A549 (cell line): ENCODE measurements at regions not wholly inside any gene's neighbourhood (a gene's known extent, or its start where the extent isn't known, plus 50 kb on each side); places are given as distances from the start of the nearest gene placed in this dataset.

Source experiments
- ATAC-seq, 2 experiments: fragments of 200-7000 bp in 1 of 2; fragments of >200 bp in 1 of 2; cut with Nextera tagmentation in 1 of 2; cut with Tn5 transposase in 1 of 2; 3 replicates each; pipeline versions ENCODE4 v1.8.0 to v1.9.1; 2018 to 2020; ENCODE audit warnings: mild to moderate bottlenecking in 1 of 2, moderate library complexity in 1 of 2
- CTCF ChIA-PET: fragments of 300-600 bp; sonication (Branson Sonifier 250); formaldehyde crosslinking; extraction: SDS; loops from one replicate; lab custom pipeline; 2021; ENCODE audit warnings: antibody characterized with exemption, inconsistent platforms; lab: Yijun Ruan, JAX
- POLR2A ChIA-PET: fragments of 350-600 bp; formaldehyde crosslinking; extraction: SDS; loops from one replicate; lab custom pipeline; 2021; ENCODE audit warnings: antibody characterized with exemption, inconsistent platforms; lab: Yijun Ruan, JAX
- DNase-seq, 2 experiments: peaks; one replicate each; pipeline versions ENCODE4 v3.0.0 to v3.0.0-alpha.2; 2011 to 2016; ENCODE audit warnings: low read depth in 1 of 2, low spot score in 1 of 2
- FAIRE-seq: peaks from 2 replicates; lab custom pipeline; 2011; peaks lifted over from hg19 to GRCh38; lab: Jason Lieb, UNC
- H3K27ac ChIP-seq, 2 experiments: fragments of >200 bp; sonication (Bioruptor Twin); formaldehyde crosslinking; 3 replicates each; pipeline ENCODE4 v1.5.1; 2016 to 2017
- H3K4me1 ChIP-seq: fragments of >200 bp; sonication (Bioruptor Twin); formaldehyde crosslinking; 3 replicates; pipeline ENCODE4 v1.6.1; 2016
- H3K4me2 ChIP-seq: fragments of >200 bp; sonication (Bioruptor Twin); formaldehyde crosslinking; 3 replicates; pipeline ENCODE4 v1.6.1; 2016
- H3K4me3 ChIP-seq: fragments of >200 bp; sonication (Bioruptor Twin); formaldehyde crosslinking; 3 replicates; pipeline ENCODE4 v1.5.1; 2016
- H3K9me3 ChIP-seq: fragments of >200 bp; sonication (Bioruptor Twin); formaldehyde crosslinking; 3 replicates; pipeline ENCODE4 v1.6.1; 2016
- CBX2 ChIP-seq: fragments of 200-600 bp; sonication (generic); IDR thresholded peaks from 2 replicates; pipeline ENCODE4 v1.6.1; 2016; ENCODE audit warnings: low read depth, mild to moderate bottlenecking, borderline replicate concordance
- CHD2 ChIP-seq: fragments of 150-350 bp; IDR thresholded peaks from 2 replicates; pipeline ENCODE4 v1.6.1; 2014; ENCODE audit warnings: low read length; ENCODE audit not compliant: partially characterized antibody
- CHD4 ChIP-seq: fragments of 200-600 bp; sonication (generic); IDR thresholded peaks from 2 replicates; pipeline ENCODE4 v1.6.1; 2016; ENCODE audit warnings: antibody characterized with exemption, mild to moderate bottlenecking, borderline replicate concordance
- EP300 ChIP-seq, 2 experiments: fragments of >200 bp; sonication (Bioruptor Twin); formaldehyde crosslinking; IDR thresholded peaks; 2 replicates in 1 of 2; 3 replicates in 1 of 2; pipeline ENCODE4 v1.6.1; 2016 to 2017
- FOSL2 ChIP-seq, 2 experiments: fragments of 450-650 bp in 1 of 2; fragments of >200 bp in 1 of 2; sonication (Bioruptor Twin) in 1 of 2; formaldehyde crosslinking; IDR thresholded peaks; 2 replicates each; pipeline versions ENCODE4 v1.5.0 to v1.6.1; 2016 to 2020; ENCODE audit warnings: mild to moderate bottlenecking in 1 of 2, moderate library complexity in 1 of 2
- MAZ ChIP-seq: fragments of 150-350 bp; IDR thresholded peaks from 2 replicates; pipeline ENCODE4 v1.6.1; 2014; ENCODE audit warnings: antibody characterized with exemption, low read depth, low read length, borderline replicate concordance
- NFE2L2 ChIP-seq: fragments of 150-350 bp; conservative IDR thresholded peaks from 2 replicates; pipeline ENCODE4 v1.6.1; 2014; ENCODE audit warnings: low read length
- NPAS2 ChIP-seq: fragments of 250-450 bp; sonication (Bioruptor Pico); IDR thresholded peaks from 2 replicates; pipeline ENCODE4 v1.8.0; 2022; ENCODE audit warnings: mild to moderate bottlenecking, moderate library complexity, borderline replicate concordance
- POLR2AphosphoS2 ChIP-seq: conservative IDR thresholded peaks from 2 replicates; pipeline ENCODE4 v1.6.1; 2012; ENCODE audit warnings: low read length, improper control_type of control experiment, inconsistent platforms
- TFCP2L1 ChIP-seq: fragments of 250-450 bp; sonication (Bioruptor Pico); IDR thresholded peaks from 2 replicates; pipeline ENCODE4 v1.5.0; 2021; ENCODE audit warnings: mild to moderate bottlenecking
- ZFP36 ChIP-seq: fragments of 450-650 bp; IDR thresholded peaks from 2 replicates; pipeline ENCODE4 v1.6.1; 2014; ENCODE audit warnings: borderline replicate concordance; ENCODE audit not compliant: partially characterized antibody
- WGBS: methylation state at CpG from one replicate; pipeline ENCODE4 v1.1.6; 2017; ENCODE audit errors: missing lambda C conversion rate; 5-methylcytosine and 5-hydroxymethylcytosine counted together
- TF ChIP-seq, protein P1 (sequence below): fragments of 250-450 bp; sonication (Bioruptor Pico); IDR thresholded peaks from 2 replicates; pipeline ENCODE4 v1.5.0; 2021; ENCODE audit warnings: mild to moderate bottlenecking, moderate library complexity, borderline replicate concordance
- TF ChIP-seq, protein P2 (sequence below): fragments of 450-650 bp; IDR thresholded peaks from 2 replicates; pipeline ENCODE4 v1.6.1; 2014; ENCODE audit warnings: antibody characterized with exemption
- TF ChIP-seq, protein P3 (sequence below): IDR thresholded peaks from 2 replicates; pipeline ENCODE4 v1.6.1; 2012; ENCODE audit warnings: low read depth, borderline replicate concordance
- TF ChIP-seq, protein P4 (sequence below): fragments of 150-350 bp; IDR thresholded peaks from 2 replicates; pipeline ENCODE4 v1.6.1; 2014; ENCODE audit warnings: low read depth, mild to moderate bottlenecking, low read length
- TF ChIP-seq, protein P5 (sequence below): fragments of 200-600 bp; sonication (generic); IDR thresholded peaks from 2 replicates; pipeline ENCODE4 v1.6.1; 2016; ENCODE audit warnings: antibody characterized with exemption, mild to moderate bottlenecking, moderate library complexity
- TF ChIP-seq, protein P6 (sequence below): IDR thresholded peaks from 2 replicates; pipeline ENCODE4 v1.6.1; 2012
- TF ChIP-seq, protein P7 (sequence below): IDR thresholded peaks from 2 replicates; pipeline ENCODE4 v1.6.1; 2012
- TF ChIP-seq, protein P8 (sequence below): fragments of >200 bp; sonication (Bioruptor Twin); formaldehyde crosslinking; IDR thresholded peaks from 2 replicates; pipeline ENCODE4 v1.6.1; 2016

DNA sequence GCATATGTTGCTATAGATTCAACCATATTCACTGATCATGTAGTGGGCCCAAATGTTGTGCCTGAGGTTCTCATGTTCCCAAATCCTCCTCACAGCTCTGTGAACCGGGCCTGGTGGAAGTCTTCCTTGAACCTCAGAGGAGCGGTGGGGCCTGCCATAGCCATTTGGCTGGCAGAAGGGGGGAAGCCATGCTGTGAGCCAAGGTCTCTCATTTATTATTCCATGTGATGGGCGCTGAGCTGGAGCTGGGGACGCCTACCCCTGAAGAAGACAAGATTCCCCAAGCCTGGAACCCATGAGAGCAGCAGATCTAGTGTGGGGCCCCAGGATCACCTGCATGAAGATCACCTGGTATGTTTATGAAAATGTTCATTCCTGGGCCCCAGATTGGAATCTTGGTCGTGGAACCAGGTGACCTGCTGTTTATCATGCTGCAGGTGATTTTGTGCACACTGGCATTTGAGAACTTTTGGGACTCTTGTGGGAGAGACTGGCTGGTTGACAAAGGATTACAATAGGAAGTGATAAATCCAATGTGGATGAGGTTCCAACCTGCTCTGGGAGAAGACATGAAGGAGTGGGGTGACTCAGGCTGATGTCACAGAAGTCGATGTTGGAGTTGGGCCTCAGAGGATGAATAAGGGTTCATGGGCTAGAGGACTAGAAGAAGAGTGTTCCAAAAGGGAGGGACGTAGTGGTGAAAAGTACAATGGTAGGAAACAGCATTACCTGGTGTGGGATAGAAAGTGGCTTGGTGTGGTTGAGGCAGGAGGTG, 102.1 kb downstream of the ASB7 start (continued):
- TF ChIP-seq, protein P1, sequence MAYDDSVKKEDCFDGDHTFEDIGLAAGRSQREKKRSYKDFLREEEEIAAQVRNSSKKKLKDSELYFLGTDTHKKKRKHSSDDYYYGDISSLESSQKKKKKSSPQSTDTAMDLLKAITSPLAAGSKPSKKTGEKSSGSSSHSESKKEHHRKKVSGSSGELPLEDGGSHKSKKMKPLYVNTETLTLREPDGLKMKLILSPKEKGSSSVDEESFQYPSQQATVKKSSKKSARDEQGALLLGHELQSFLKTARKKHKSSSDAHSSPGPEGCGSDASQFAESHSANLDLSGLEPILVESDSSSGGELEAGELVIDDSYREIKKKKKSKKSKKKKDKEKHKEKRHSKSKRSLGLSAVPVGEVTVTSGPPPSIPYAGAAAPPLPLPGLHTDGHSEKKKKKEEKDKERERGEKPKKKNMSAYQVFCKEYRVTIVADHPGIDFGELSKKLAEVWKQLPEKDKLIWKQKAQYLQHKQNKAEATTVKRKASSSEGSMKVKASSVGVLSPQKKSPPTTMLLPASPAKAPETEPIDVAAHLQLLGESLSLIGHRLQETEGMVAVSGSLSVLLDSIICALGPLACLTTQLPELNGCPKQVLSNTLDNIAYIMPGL (CRISPR knock-in tag): no peak

DNA sequence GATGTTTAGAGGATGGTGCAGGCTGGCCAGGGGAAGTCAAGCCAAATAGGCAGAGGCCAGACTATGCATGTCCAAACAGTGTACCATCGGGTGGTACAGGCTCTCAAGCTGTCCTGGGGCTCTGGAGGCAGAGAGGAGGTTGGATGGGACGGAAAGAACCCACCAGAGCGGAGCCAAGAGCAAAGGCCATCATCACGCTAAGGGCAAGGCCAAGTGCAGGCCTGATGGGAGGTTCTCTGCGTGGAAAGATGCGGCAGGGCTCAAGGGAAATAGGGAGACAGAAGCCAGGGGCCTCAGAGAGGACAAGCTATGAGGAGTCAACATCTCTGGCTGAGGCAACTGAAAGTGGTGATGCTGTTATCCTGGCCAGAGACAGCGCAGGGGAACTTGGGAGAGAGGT, 102.7 kb downstream of the ASB7 start:
- no peaks in the 10 kb centered on the region for H3K4me1 ChIP-seq
- 80% methylated on average over 7 of the region's 7 CpGs for WGBS
- ChIA-PET CTCF (interaction anchor here (1.6 to 1.7 kb wide), 2 partner anchors 14 to 16 kb away, joined by 6 read pairs; no protein-coding TSS in a partner anchor), POLR2A (no interaction called here)
- peak overlapping the region in 1 of 2 experiments; percentile 39; a peak in 1 of 6 replicates for H3K27ac ChIP-seq
- no peak overlapping the region for H3K4me3 ChIP-seq
- TF ChIP-seq TFCP2L1 (no peak), CHD4 (no peak)
- H3K4me2 ChIP-seq: no peak overlapping the region
- H3K9me3 ChIP-seq: no peaks in the 10 kb centered on the region
- ATAC-seq (peak in 1 of 2 experiments; percentile 37; a peak in 2 of 6 replicates), DNase-seq (no peak), FAIRE-seq (no peak)

DNA sequence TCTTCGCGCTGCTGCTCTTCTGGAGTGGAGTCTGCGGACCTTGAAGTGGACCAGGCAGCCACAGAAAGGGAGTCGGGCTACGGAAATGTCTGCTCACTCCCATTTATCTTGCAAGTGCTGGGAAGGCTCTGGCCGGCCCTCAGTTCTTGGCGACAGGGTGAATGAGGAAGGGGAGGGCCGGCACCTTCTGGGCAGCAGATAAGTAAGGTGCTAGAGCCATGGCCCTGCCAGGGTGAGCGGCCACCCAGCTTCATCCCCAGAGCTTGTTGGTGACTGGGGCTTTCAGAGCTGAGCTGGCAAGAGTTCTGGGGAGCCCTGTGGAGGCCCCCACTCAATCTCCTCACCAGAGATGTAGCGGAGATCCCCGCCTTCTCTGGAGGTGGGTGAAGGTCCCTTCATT, 103.5 kb downstream of the ASB7 start:
- POLR2A ChIA-PET: no interaction called here
- Histone ChIP-seq H3K27ac (no peak overlapping the region), H3K9me3 (no peaks in the 10 kb centered on the region), H3K4me2 (no peak overlapping the region)
- no peak for DNase-seq
- ATAC-seq: no peak
- no peak for FAIRE-seq
- TF ChIP-seq, protein P2, sequence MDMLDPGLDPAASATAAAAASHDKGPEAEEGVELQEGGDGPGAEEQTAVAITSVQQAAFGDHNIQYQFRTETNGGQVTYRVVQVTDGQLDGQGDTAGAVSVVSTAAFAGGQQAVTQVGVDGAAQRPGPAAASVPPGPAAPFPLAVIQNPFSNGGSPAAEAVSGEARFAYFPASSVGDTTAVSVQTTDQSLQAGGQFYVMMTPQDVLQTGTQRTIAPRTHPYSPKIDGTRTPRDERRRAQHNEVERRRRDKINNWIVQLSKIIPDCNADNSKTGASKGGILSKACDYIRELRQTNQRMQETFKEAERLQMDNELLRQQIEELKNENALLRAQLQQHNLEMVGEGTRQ: no peak
- TF ChIP-seq, protein P3, sequence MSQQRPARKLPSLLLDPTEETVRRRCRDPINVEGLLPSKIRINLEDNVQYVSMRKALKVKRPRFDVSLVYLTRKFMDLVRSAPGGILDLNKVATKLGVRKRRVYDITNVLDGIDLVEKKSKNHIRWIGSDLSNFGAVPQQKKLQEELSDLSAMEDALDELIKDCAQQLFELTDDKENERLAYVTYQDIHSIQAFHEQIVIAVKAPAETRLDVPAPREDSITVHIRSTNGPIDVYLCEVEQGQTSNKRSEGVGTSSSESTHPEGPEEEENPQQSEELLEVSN: no peak
- TF ChIP-seq CBX2: no peak
- TF ChIP-seq ZFP36: no peak
- TF ChIP-seq, protein P4, sequence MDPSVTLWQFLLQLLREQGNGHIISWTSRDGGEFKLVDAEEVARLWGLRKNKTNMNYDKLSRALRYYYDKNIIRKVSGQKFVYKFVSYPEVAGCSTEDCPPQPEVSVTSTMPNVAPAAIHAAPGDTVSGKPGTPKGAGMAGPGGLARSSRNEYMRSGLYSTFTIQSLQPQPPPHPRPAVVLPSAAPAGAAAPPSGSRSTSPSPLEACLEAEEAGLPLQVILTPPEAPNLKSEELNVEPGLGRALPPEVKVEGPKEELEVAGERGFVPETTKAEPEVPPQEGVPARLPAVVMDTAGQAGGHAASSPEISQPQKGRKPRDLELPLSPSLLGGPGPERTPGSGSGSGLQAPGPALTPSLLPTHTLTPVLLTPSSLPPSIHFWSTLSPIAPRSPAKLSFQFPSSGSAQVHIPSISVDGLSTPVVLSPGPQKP: no peak
- TF ChIP-seq FOSL2 (IDR thresholded peaks at IDR 0.05): no peak
- TF ChIP-seq FOSL2 (CRISPR knock-in tag; IDR thresholded peaks at IDR 0.05): no peak
- TF ChIP-seq, protein P5, sequence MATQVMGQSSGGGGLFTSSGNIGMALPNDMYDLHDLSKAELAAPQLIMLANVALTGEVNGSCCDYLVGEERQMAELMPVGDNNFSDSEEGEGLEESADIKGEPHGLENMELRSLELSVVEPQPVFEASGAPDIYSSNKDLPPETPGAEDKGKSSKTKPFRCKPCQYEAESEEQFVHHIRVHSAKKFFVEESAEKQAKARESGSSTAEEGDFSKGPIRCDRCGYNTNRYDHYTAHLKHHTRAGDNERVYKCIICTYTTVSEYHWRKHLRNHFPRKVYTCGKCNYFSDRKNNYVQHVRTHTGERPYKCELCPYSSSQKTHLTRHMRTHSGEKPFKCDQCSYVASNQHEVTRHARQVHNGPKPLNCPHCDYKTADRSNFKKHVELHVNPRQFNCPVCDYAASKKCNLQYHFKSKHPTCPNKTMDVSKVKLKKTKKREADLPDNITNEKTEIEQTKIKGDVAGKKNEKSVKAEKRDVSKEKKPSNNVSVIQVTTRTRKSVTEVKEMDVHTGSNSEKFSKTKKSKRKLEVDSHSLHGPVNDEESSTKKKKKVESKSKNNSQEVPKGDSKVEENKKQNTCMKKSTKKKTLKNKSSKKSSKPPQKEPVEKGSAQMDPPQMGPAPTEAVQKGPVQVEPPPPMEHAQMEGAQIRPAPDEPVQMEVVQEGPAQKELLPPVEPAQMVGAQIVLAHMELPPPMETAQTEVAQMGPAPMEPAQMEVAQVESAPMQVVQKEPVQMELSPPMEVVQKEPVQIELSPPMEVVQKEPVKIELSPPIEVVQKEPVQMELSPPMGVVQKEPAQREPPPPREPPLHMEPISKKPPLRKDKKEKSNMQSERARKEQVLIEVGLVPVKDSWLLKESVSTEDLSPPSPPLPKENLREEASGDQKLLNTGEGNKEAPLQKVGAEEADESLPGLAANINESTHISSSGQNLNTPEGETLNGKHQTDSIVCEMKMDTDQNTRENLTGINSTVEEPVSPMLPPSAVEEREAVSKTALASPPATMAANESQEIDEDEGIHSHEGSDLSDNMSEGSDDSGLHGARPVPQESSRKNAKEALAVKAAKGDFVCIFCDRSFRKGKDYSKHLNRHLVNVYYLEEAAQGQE: no peak
- no peak for TF ChIP-seq NPAS2
- TF ChIP-seq EP300 (IDR thresholded peaks at IDR 0.05): no peak
- TF ChIP-seq POLR2AphosphoS2: no peak
- no peak for TF ChIP-seq NFE2L2
- TF ChIP-seq, protein P6, sequence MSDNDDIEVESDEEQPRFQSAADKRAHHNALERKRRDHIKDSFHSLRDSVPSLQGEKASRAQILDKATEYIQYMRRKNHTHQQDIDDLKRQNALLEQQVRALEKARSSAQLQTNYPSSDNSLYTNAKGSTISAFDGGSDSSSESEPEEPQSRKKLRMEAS: no peak
- no peak for TF ChIP-seq MAZ
- TF ChIP-seq CHD2: no peak
- TF ChIP-seq, protein P7, sequence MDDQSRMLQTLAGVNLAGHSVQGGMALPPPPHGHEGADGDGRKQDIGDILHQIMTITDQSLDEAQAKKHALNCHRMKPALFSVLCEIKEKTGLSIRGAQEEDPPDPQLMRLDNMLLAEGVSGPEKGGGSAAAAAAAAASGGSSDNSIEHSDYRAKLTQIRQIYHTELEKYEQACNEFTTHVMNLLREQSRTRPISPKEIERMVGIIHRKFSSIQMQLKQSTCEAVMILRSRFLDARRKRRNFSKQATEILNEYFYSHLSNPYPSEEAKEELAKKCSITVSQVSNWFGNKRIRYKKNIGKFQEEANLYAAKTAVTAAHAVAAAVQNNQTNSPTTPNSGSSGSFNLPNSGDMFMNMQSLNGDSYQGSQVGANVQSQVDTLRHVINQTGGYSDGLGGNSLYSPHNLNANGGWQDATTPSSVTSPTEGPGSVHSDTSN: no peak
- TF ChIP-seq, protein P8, sequence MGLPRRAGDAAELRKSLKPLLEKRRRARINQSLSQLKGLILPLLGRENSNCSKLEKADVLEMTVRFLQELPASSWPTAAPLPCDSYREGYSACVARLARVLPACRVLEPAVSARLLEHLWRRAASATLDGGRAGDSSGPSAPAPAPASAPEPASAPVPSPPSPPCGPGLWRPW: no peak
- TF ChIP-seq, all 56 proteins: peak for 0
- CTCF ChIA-PET: interaction anchor here (1.6 to 1.7 kb wide), 2 partner anchors 14 to 15 kb away, joined by 6 read pairs; no protein-coding TSS in a partner anchor
- 87% methylated on average over 11 of the region's 11 CpGs for WGBS
- Histone ChIP-seq H3K4me1 (no peaks in the 10 kb centered on the region), H3K4me3 (no peak overlapping the region)
